ENCODE measurements at regions not wholly inside any gene's neighbourhood (a gene's known extent, or its start where the extent isn't known, plus 50 kb on each side); places are given as distances from the start of the nearest gene placed in this dataset.
"Not testable (repeated sequence)": the region's sequence is repeated elsewhere in the genome, so short reads cannot be mapped to it uniquely, and the experiment has no call there.

DNA sequence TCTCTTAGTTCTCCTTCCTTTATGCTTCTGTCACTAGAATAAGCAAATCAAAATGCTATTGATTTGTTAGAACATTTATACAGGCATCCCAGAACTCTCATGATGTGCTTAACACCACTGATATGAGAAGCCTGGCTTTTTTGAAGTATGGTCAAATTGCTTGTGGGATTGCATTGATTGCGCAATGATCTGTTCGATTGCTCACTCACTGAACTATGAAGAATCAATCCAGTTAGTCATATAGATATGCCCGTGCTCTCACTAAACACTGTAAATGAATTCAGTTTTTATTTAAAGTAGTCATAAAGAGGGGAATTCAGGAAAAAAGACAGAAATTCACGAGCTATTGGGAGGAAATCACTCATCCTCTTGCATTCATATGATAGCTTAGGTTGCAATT lies 1237.8 kb downstream of the SUCLG1 start:
- DNase-seq = no peak

GRCh38 chr2:83217854-83218253 lies 1241.2 kb downstream of the SUCLG1 start:
- DNase-seq = no peak

DNA sequence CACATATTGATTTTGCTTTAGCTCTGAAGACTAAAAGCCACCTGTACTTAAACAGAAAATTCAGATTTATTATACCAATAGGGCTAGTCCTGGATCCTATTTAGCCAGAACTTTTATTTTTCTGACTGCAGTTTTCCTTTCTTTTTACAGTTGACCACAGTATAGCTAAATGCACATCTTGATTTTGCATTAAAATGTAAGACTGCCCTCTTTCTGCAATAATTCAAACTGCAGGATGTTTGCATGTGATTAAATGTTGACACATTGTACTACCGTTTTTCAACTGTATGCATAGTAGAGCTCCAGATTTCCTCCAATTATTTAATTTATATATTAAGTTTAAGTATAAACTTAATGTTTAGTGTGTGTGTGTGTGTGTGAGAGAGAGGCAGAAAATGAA lies 1262.9 kb downstream of the SUCLG1 start:
- DNase-seq = no peak

DNA sequence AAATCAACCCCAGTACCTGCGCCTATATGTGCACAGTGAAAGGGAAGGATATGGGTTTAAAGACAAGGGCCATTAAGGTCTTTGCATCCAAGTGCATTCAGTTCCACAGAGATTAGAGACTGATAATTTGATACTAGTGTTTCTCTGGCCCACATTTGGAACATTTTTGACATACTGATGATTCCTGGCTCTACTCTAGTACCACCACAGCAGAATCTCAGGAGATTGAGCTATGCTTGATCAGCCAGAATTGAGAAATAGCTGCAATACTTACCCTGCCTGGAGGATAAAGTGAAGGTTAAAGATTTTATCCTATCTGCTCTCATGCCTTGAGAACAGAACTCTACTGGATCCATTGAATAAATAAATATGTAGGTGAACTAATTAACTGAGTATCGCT lies 1267.8 kb downstream of the SUCLG1 start:
- no peak for DNase-seq

DNA sequence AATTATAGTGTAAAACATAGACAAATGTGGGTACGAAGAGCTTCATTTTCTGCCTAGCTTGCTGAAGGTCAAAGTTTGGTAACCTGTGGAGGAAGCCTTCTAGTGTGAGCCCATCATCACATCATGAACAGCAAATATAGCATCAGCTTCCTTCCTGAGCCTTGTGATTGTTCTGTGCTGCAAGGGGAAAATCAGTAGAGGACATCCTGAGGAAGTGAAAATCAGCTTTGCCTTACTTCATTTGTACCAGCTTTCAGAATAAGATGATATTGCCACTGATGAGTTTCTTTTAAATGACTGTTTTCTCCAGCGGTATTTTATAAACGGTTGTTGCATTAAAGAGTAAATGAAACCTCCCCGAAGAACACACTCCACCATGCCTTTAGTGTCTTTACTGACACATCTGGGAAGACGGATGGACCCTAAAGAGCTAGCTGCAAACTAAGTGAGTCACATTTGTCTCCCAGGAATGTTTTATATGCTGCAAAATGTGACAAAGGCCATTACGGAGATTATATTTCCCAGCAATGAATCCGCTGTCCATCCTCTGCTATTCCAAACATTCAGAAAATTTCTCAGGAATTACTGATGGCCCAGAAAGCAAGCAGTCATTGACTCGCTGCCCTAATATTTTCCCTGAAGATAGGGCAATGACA lies 1272.8 kb downstream of the SUCLG1 start:
- DNase-seq = no peak

DNA sequence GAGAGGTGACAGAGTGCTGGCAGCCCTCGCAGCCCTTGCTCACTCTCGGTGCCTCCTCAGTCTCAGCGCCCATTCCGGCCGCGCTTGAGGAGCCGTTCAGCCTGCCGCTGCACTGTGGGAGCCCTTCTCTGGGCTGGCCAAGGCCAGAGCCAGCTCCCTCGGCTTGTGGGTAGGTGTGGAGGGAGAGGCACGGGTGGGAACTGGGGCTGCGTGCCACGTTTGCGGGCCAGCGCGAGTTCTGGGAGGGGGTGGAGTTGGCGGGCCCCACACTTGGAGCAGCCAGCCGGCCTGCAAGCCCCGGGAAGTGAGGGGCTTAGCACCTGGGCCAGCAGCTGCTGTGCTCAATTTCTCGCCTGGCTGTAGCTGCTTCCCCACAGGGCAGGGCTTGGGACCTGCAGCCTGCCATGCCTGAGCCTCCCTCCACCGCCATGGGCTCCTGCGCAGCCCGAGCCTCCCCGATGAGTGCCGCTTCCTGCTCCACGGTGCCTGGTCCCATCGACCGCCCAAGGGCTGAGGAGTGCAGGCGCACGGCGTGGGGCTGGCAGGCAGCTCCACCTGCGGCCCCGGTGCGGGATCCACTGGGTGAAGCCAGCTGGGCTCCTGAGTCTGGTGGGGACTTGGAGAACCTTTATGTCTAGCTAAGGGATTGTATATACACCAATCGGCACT lies 1278.1 kb downstream of the SUCLG1 start:
- not testable (repeated sequence) for DNase-seq

- no peak for DNase-seq
These were observed 1282.5 kb downstream of the SUCLG1 start for GRCh38 chr2:83176539-83176938.

- DNase-seq = no peak
These were observed 1286.2 kb downstream of the SUCLG1 start for GRCh38 chr2:83172841-83173240.

GRCh38 chr2:83168377-83168776 lies 1290.7 kb downstream of the SUCLG1 start:
- DNase-seq = no peak

DNA sequence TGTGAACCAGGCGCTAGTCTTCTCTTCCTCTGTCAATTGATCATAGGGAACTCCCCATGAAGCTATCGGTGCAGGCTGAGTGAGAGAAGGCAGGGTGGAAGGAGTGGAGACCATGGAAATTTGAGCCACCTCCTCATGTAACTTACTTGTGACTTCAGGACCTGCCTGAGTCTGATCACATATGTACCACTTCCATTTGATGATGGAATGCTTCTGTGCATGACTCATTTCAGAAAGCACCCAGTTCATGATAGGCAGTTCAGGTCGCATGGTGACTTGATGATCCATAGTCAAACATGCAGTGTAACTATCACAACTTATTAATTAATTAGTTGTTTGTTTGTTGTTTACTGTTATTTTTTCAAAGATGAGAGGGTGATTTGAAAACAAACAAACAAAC lies 1296.7 kb downstream of the SUCLG1 start:
- DNase-seq = no peak

DNA sequence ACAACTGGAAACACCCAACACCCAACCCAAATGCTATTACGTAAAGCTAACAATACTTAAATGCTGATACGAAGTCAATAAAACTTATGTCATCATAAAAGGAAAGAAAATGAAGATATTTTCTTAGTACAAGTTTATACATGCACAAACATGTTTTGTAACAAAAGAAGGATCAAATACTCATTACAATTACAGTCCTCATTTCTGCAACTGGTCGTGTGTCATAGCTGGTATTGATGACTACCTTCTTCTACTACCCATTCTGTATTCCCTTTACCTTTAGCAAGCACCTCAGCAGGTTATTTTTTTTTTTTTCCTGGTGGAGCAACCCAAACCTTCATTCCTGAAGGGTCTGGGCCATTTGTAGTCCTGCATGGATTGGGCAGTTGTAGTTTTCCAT lies 1298.5 kb downstream of the SUCLG1 start:
- no peak for DNase-seq

DNA sequence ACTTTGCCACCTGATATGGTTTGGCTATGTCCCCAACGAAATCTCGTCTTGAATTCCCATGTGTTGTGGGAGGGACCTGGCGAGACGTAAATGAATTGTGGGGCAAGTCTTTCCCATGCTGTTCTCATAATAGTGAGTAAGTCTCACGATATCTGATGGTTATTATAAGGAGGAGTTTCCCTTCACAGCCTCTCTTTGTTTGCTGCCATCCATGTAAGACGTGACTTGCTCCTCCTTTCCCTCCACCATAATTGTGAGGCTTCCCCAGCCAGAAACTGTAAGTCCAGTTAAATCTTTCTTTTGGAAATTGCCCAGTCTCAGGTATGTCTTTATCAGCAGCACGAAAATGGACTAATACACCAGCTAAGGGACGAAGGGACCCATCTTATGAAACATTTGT lies 1303.3 kb downstream of the SUCLG1 start:
- DNase-seq = no peak

- DNase-seq = no peak
These were observed 1315.1 kb downstream of the SUCLG1 start for GRCh38 chr2:83143946-83144345.

GRCh38 chr2:83142934-83143333 lies 1316.1 kb downstream of the SUCLG1 start:
- DNase-seq = no peak

GRCh38 chr2:83115606-83116005 lies 1343.5 kb downstream of the SUCLG1 start:
- DNase-seq = no peak

DNA sequence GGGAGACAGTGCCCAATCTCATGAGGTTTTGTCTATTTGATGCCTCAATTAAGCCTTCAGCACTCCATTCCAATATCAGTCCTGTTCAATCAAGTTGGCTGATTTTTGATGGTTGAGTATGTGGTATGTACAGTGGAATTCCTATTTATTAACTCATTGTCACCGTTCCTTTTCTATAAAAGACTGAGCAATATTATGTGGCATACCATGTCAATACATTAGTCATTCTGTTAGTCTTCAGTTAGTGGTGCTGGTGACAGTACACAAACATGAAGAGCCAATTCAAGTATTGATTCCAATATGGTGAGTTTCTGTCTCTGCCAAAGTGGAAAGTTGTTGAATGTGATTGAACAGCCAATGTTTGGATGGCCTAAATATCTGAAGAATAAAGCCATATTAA lies 1343.9 kb downstream of the SUCLG1 start:
- DNase-seq = no peak

DNA sequence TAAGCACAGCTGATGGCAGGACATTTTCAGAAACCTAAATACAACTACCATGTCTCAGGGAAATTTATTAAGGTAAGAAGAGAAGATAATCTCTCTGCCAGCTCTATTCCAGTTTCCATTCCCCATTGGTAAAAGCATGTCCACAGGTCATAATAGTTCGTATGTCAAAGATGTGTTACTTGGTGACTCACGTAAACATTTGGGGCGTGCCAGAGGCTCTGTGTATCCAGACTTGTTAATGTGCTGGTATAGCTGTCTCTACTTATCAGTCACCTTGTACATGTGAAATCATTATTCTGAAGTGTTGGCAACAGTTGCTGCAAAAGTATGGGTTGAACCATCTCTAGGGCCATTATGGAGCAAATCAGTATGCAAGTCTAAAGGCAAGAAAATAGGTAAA lies 1345.1 kb downstream of the SUCLG1 start:
- DNase-seq = no peak

- DNase-seq = no peak
These were observed 1346.2 kb downstream of the SUCLG1 start for GRCh38 chr2:83112858-83113257.

DNA sequence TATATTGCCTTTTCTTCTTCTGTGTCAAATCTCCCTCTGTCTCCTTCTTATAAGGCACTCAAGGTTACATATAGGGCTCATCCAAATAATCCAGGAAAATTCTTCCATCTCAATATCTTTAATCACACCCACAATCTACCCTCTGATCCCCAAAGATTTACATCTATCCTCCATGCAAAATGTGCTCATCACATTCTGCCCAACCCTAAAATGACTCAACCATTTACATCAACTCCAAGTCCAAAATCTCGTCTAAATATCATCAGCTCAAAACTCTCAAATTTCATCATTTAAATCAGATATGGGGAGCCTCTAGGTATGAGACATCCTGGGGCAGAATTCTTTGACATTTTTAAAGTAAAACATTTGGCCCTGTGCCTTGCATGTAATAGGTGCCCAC lies 1349.8 kb downstream of the SUCLG1 start:
- DNase-seq = no peak

DNA sequence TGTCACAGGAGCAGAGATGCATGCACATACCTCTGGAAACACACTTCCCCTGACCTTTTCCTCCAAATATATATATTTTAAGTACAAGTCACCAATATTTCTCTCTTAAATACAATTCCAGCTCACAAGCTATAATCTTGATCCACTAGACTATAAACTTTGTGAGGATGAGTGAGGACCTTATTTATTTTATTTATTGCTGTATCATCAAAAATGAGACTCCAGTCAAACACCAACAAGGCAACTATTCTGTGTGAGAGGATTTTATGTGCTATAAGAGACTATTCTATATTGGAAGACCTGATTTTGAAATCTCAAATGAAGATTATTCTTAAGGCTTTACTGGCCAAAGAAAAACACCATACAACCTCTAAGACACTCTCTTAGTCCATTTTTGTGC lies 1352.2 kb downstream of the SUCLG1 start:
- no peak for DNase-seq

DNA sequence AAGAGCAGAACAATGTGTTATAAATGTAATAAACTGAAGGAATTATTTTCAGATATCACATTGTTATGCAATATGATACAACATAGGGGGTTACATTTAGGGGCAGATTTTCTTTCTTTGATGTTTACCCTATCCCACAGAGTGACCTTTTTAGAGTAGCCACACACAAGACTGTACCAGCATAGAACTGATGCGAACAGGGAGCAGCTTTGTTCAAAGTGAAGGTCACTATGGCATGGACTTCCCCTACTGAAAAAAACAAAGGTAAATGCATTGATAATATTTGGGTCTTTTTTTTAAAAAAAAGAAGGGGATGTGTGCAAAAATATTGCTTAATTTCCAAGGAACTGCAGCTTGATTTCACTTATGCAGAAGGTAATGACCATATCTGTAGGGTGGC lies 1354.9 kb downstream of the SUCLG1 start:
- no peak for DNase-seq

- no peak for DNase-seq
These were observed 1355.5 kb downstream of the SUCLG1 start for GRCh38 chr2:83103613-83104012.

DNA sequence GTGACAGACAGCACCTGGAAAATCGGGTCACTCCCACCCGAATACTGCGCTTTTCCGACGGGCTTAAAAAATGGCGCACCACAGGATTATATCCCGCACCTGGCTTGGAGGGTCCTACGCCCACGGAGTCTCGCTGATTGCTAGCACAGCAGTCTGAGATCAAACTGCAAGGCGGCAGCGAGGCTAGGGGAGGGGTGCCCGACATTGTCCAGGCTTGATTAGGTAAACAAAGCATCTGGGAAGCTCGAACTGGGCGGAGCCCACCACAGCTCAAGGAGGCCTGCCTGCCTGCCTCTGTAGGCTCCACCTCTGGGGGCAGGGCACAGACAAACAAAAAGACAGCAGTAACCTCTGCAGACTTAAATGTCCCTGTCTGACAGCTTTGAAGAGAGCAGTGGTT lies 1370.0 kb downstream of the SUCLG1 start:
- DNase-seq = not testable (repeated sequence)

DNA sequence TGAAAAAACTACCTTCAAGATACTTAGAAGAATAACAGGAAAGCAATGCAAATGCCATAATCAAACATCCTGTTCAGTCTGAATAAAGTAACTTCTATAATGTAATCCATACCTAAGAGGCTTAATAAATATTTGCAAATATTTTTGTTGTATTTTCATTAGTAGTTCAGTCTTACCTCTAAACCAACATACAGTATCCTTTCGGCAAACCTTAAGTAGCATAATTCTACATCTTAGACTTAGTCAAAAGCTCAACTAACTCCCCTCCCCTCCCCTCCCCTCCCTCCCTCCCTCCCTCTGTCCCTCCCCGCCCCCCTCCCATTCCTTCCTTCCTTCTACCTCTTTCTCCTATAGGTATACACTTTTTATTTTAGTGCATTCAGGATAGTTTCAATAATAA lies 1373.2 kb downstream of the SUCLG1 start:
- DNase-seq = no peak

All from CD4-positive, alpha-beta T cell treated with Interleukin-4 for 1 hour (primary cell).